ENCODE measurements at regions not wholly inside any gene's neighbourhood (a gene's known extent, or its start where the extent isn't known, plus 50 kb on each side); places are given as distances from the start of the nearest gene placed in this dataset.

- no peak for TF ChIP-seq CTCF (IDR thresholded peaks at IDR 0.05; ENCODE audit: control extremely low read depth in 1 of 3, insufficient read depth in 1 of 3, low read depth in 1 of 3, low read length in 3 of 3)
- TF ChIP-seq JUN (IDR thresholded peaks at IDR 0.05; ENCODE audit: low read depth, low read length), result no peak
- TF ChIP-seq NANOG (IDR thresholded peaks at IDR 0.05; ENCODE audit: insufficient read depth, low read depth, low read length, poor library complexity, severe bottlenecking), result no peak
- no peak for TF ChIP-seq TEAD4 (IDR thresholded peaks at IDR 0.05; ENCODE audit: low read depth, low read length)
- no peak for TF ChIP-seq KDM4A (IDR thresholded peaks at IDR 0.05; ENCODE audit: low read depth, low read length, severe bottlenecking)
Measured at GRCh38 chr6:144935661-144936060, 650.5 kb downstream of the UTRN start (continued).

Measured in H1 (cell line).